ENCODE measurements at regions not wholly inside any gene's neighbourhood (a gene's known extent, or its start where the extent isn't known, plus 50 kb on each side); places are given as distances from the start of the nearest gene placed in this dataset.
A peak's percentile ranks its signal among the peaks of the same experiment; 100 is the strongest.

GRCh38 chr20:40966103-40966502, 62.5 kb upstream of the TOP1 start:
- FAIRE-seq, result no peak
- DNase-seq (ENCODE audit: extremely low spot score, insufficient read length, low read depth), result no peak

- DNase-seq (ENCODE audit: extremely low spot score, insufficient read length, low read depth), result no peak
- no peak for FAIRE-seq
Measured at GRCh38 chr20:40966516-40967185, 62.0 kb upstream of the TOP1 start.

GRCh38 chr20:40967700-40968099, 60.9 kb upstream of the TOP1 start:
- no peak for FAIRE-seq
- DNase-seq (ENCODE audit: extremely low spot score, insufficient read length, low read depth), result no peak

GRCh38 chr20:40968816-40969562, 59.6 kb upstream of the TOP1 start:
- DNase-seq (ENCODE audit: extremely low spot score, insufficient read length, low read depth) (peak; percentile 60), FAIRE-seq (peak; percentile 79)

GRCh38 chr20:40970218-40970617, 58.4 kb upstream of the TOP1 start:
- no peak for DNase-seq (ENCODE audit: extremely low spot score, insufficient read length, low read depth)
- FAIRE-seq, result no peak

GRCh38 chr20:40977218-40977617, 51.4 kb upstream of the TOP1 start:
- DNase-seq (ENCODE audit: extremely low spot score, insufficient read length, low read depth) (no peak), FAIRE-seq (no peak)

- no peak for FAIRE-seq
- no peak for DNase-seq (ENCODE audit: extremely low spot score, insufficient read length, low read depth)
Measured at GRCh38 chr20:40978761-40979160, 49.9 kb upstream of the TOP1 start.

Data from GM18507 (cell line).